GM23338 (cell line): ENCODE measurements at regions not wholly inside any gene's neighbourhood (a gene's known extent, or its start where the extent isn't known, plus 50 kb on each side); places are given as distances from the start of the nearest gene placed in this dataset.
A peak's percentile ranks its signal among the peaks of the same experiment; 100 is the strongest.

Experiments used
- ATAC-seq: fragments of 200-7000 bp; cut with Tn5 transposase; 3 replicates; pipeline ENCODE4 v1.9.1; 2020
- DNase-seq: peaks from one replicate; pipeline ENCODE4 v3.0.0-alpha.2; 2015; ENCODE audit warnings: low spot score
- H2AFZ ChIP-seq: fragments of 200-600 bp; sonication (generic); 2 replicates; pipeline ENCODE4 v1.8.0; 2016; ENCODE audit warnings: antibody characterized with exemption, mild to moderate bottlenecking, moderate library complexity
- H3F3A ChIP-seq: fragments of 200-600 bp; sonication (generic); replicated peaks from 2 replicates; pipeline ENCODE4 v1.8.0; 2017; ENCODE audit warnings: antibody characterized with exemption, mixed run types, low read depth
- H3K27ac ChIP-seq: fragments of 200-600 bp; sonication (generic); 2 replicates; pipeline ENCODE4 v1.6.1; 2016; ENCODE audit warnings: low read depth
- H3K27me3 ChIP-seq: fragments of 200-600 bp; sonication (generic); 2 replicates; pipeline ENCODE4 v1.8.0; 2016; ENCODE audit warnings: mild to moderate bottlenecking, mixed run types, moderate library complexity; ENCODE audit not compliant: insufficient read depth
- H3K36me3 ChIP-seq: fragments of 200-600 bp; sonication (generic); 2 replicates; pipeline ENCODE4 v1.8.0; 2016; ENCODE audit warnings: mild to moderate bottlenecking; ENCODE audit not compliant: insufficient read depth
- H3K4me1 ChIP-seq: fragments of 200-600 bp; sonication (generic); 2 replicates; pipeline ENCODE4 v1.8.0; 2016; ENCODE audit warnings: mild to moderate bottlenecking, moderate library complexity; ENCODE audit not compliant: insufficient read depth
- H3K4me2 ChIP-seq: fragments of 200-600 bp; sonication (generic); 2 replicates; pipeline ENCODE4 v1.7.1; 2017; ENCODE audit warnings: mixed run types
- H3K4me3 ChIP-seq: fragments of 200-600 bp; sonication (generic); 2 replicates; pipeline ENCODE4 v1.6.1; 2016; ENCODE audit warnings: mixed run types
- H3K79me2 ChIP-seq: fragments of 200-600 bp; sonication (generic); replicated peaks from 2 replicates; pipeline ENCODE4 v1.8.0; 2017; ENCODE audit warnings: mild to moderate bottlenecking; ENCODE audit not compliant: insufficient read depth
- H3K9me2 ChIP-seq: fragments of 200-600 bp; sonication (generic); 2 replicates; pipeline ENCODE4 v1.8.0; 2017; ENCODE audit not compliant: insufficient read depth
- H4K20me1 ChIP-seq: fragments of 200-600 bp; sonication (generic); replicated peaks from 2 replicates; pipeline ENCODE4 v1.8.0; 2017; ENCODE audit warnings: mild to moderate bottlenecking; ENCODE audit not compliant: insufficient read depth
- H3K27ac Mint-ChIP-seq: 2 replicates; pipeline ENCODE4 v1.8.0; 2020; ENCODE audit warnings: inconsistent platforms, mild to moderate bottlenecking, moderate library complexity, mixed read lengths
- H3K27me3 Mint-ChIP-seq: 3 replicates; pipeline ENCODE4 v1.8.0; 2022; ENCODE audit warnings: low read depth, mild to moderate bottlenecking, moderate library complexity, mixed read lengths, inconsistent platforms; ENCODE audit not compliant: insufficient read depth, poor library complexity
- H3K36me3 Mint-ChIP-seq: 3 replicates; pipeline ENCODE4 v1.8.0; 2021; ENCODE audit warnings: low read depth, mild to moderate bottlenecking, inconsistent platforms, moderate library complexity, mixed read lengths
- H3K4me1 Mint-ChIP-seq: 3 replicates; pipeline ENCODE4 v1.8.0; 2020; ENCODE audit warnings: mild to moderate bottlenecking, inconsistent platforms, mixed read lengths
- H3K4me3 Mint-ChIP-seq: 3 replicates; pipeline ENCODE4 v1.8.0; 2021; ENCODE audit warnings: moderate library complexity, mild to moderate bottlenecking, inconsistent platforms, mixed read lengths
- H3K9me3 Mint-ChIP-seq: 3 replicates; pipeline ENCODE4 v1.8.0; 2020; ENCODE audit warnings: moderate library complexity, mild to moderate bottlenecking, inconsistent platforms, mixed read lengths
- CREB1 ChIP-seq: fragments of 250-450 bp; sonication (Bioruptor Pico); IDR thresholded peaks from 2 replicates; pipeline ENCODE4 v1.5.0; 2020; ENCODE audit warnings: low read depth, mild to moderate bottlenecking, moderate library complexity
- EZH2 ChIP-seq: fragments of 200-600 bp; sonication (generic); IDR thresholded peaks from one replicate; pipeline ENCODE4 v1.8.0; 2017; ENCODE audit warnings: antibody characterized with exemption, mild to moderate bottlenecking, low read depth; ENCODE audit not compliant: unreplicated experiment
- EZH2phosphoT487 ChIP-seq: fragments of 200-600 bp; sonication (generic); IDR thresholded peaks from one replicate; pipeline ENCODE4 v1.8.1; 2018; ENCODE audit warnings: antibody characterized with exemption; ENCODE audit not compliant: unreplicated experiment
- JUNB ChIP-seq: IDR thresholded peaks from one replicate; pipeline ENCODE4 v1.6.1; 2016; ENCODE audit warnings: antibody characterized with exemption; ENCODE audit not compliant: unreplicated experiment
- NANOG ChIP-seq: IDR thresholded peaks from 2 replicates; pipeline ENCODE4 v1.6.1; 2016; ENCODE audit warnings: antibody characterized with exemption, borderline replicate concordance
- POLR2AphosphoS5 ChIP-seq: IDR thresholded peaks from 2 replicates; pipeline ENCODE4 v1.6.1; 2016; ENCODE audit warnings: antibody characterized with exemption, low read depth
- STAT1 ChIP-seq: IDR thresholded peaks from one replicate; pipeline ENCODE4 v1.6.1; 2016; ENCODE audit warnings: antibody characterized with exemption; ENCODE audit not compliant: unreplicated experiment
- ZNF114 ChIP-seq: fragments of 250-450 bp; sonication (Bioruptor Pico); IDR thresholded peaks from 2 replicates; pipeline ENCODE4 v1.5.0; 2020; ENCODE audit warnings: mild to moderate bottlenecking, moderate library complexity
- ZNF331 ChIP-seq: fragments of 250-450 bp; sonication (Bioruptor Pico); IDR thresholded peaks from 2 replicates; pipeline ENCODE4 v1.5.0; 2020; ENCODE audit warnings: low read depth, mild to moderate bottlenecking, moderate library complexity
- TF ChIP-seq, protein P1 (sequence below): IDR thresholded peaks from one replicate; pipeline ENCODE4 v1.6.1; 2018; ENCODE audit warnings: antibody characterized with exemption; ENCODE audit not compliant: unreplicated experiment
- TF ChIP-seq, protein P2 (sequence below): IDR thresholded peaks from 2 replicates; pipeline ENCODE4 v1.6.1; 2016; ENCODE audit warnings: antibody characterized with exemption
- TF ChIP-seq, protein P3 (sequence below), 2 experiments: fragments of 200-600 bp in 1 of 2; sonication (generic) in 1 of 2; conservative IDR thresholded peaks; 2 replicates each; pipeline versions ENCODE4 v1.5.1 to v1.6.1; 2016 to 2017; ENCODE audit warnings: antibody characterized with exemption in 2 of 2, low read depth in 2 of 2, mild to moderate bottlenecking in 2 of 2, moderate library complexity in 1 of 2
- TF ChIP-seq, protein P4 (sequence below): fragments of 250-450 bp; sonication (Bioruptor Pico); IDR thresholded peaks from 2 replicates; pipeline ENCODE4 v1.5.0; 2020; ENCODE audit warnings: mild to moderate bottlenecking, moderate library complexity

DNA sequence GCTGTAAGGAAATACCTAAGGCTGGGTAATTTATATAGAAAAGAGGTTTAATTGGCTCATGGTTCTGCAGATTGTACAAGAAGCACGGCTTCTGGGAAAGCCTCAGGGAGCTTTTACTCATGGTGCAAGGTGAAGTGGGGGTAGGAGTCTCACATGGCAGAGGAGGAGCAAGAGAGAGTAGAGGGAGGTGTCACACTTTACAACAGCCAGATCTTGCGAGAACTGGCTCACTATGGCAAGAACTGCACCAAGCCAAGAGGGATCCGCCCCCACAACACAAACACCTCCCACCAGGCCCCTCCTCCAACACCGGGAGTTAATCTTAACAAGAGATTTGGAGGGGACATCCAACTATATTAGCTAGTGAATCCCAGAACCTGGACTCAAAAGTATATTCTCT lies 135.4 kb upstream of the SOD1 start:
- H3K4me1 ChIP-seq = peaks cover 17% of the 10 kb centered on the region
- no peak for TF ChIP-seq EZH2phosphoT487
- no peak for TF ChIP-seq ZNF114 (CRISPR knock-in tag)
- no peak for TF ChIP-seq STAT1
- TF ChIP-seq, protein P1, sequence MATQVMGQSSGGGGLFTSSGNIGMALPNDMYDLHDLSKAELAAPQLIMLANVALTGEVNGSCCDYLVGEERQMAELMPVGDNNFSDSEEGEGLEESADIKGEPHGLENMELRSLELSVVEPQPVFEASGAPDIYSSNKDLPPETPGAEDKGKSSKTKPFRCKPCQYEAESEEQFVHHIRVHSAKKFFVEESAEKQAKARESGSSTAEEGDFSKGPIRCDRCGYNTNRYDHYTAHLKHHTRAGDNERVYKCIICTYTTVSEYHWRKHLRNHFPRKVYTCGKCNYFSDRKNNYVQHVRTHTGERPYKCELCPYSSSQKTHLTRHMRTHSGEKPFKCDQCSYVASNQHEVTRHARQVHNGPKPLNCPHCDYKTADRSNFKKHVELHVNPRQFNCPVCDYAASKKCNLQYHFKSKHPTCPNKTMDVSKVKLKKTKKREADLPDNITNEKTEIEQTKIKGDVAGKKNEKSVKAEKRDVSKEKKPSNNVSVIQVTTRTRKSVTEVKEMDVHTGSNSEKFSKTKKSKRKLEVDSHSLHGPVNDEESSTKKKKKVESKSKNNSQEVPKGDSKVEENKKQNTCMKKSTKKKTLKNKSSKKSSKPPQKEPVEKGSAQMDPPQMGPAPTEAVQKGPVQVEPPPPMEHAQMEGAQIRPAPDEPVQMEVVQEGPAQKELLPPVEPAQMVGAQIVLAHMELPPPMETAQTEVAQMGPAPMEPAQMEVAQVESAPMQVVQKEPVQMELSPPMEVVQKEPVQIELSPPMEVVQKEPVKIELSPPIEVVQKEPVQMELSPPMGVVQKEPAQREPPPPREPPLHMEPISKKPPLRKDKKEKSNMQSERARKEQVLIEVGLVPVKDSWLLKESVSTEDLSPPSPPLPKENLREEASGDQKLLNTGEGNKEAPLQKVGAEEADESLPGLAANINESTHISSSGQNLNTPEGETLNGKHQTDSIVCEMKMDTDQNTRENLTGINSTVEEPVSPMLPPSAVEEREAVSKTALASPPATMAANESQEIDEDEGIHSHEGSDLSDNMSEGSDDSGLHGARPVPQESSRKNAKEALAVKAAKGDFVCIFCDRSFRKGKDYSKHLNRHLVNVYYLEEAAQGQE = no peak
- TF ChIP-seq EZH2 = no peak
- no peak for TF ChIP-seq ZNF331 (CRISPR knock-in tag)
- TF ChIP-seq, protein P2, sequence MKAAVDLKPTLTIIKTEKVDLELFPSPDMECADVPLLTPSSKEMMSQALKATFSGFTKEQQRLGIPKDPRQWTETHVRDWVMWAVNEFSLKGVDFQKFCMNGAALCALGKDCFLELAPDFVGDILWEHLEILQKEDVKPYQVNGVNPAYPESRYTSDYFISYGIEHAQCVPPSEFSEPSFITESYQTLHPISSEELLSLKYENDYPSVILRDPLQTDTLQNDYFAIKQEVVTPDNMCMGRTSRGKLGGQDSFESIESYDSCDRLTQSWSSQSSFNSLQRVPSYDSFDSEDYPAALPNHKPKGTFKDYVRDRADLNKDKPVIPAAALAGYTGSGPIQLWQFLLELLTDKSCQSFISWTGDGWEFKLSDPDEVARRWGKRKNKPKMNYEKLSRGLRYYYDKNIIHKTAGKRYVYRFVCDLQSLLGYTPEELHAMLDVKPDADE = no peak
- no peak for TF ChIP-seq POLR2AphosphoS5
- TF ChIP-seq, protein P3, sequence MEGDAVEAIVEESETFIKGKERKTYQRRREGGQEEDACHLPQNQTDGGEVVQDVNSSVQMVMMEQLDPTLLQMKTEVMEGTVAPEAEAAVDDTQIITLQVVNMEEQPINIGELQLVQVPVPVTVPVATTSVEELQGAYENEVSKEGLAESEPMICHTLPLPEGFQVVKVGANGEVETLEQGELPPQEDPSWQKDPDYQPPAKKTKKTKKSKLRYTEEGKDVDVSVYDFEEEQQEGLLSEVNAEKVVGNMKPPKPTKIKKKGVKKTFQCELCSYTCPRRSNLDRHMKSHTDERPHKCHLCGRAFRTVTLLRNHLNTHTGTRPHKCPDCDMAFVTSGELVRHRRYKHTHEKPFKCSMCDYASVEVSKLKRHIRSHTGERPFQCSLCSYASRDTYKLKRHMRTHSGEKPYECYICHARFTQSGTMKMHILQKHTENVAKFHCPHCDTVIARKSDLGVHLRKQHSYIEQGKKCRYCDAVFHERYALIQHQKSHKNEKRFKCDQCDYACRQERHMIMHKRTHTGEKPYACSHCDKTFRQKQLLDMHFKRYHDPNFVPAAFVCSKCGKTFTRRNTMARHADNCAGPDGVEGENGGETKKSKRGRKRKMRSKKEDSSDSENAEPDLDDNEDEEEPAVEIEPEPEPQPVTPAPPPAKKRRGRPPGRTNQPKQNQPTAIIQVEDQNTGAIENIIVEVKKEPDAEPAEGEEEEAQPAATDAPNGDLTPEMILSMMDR (conservative IDR thresholded peaks at IDR 0.05; ENCODE audit: low read depth in 2 of 2) = no peak
- no peak for TF ChIP-seq NANOG
- TF ChIP-seq JUNB = no peak
- TF ChIP-seq CREB1 (CRISPR knock-in tag) = no peak
- TF ChIP-seq, protein P4, sequence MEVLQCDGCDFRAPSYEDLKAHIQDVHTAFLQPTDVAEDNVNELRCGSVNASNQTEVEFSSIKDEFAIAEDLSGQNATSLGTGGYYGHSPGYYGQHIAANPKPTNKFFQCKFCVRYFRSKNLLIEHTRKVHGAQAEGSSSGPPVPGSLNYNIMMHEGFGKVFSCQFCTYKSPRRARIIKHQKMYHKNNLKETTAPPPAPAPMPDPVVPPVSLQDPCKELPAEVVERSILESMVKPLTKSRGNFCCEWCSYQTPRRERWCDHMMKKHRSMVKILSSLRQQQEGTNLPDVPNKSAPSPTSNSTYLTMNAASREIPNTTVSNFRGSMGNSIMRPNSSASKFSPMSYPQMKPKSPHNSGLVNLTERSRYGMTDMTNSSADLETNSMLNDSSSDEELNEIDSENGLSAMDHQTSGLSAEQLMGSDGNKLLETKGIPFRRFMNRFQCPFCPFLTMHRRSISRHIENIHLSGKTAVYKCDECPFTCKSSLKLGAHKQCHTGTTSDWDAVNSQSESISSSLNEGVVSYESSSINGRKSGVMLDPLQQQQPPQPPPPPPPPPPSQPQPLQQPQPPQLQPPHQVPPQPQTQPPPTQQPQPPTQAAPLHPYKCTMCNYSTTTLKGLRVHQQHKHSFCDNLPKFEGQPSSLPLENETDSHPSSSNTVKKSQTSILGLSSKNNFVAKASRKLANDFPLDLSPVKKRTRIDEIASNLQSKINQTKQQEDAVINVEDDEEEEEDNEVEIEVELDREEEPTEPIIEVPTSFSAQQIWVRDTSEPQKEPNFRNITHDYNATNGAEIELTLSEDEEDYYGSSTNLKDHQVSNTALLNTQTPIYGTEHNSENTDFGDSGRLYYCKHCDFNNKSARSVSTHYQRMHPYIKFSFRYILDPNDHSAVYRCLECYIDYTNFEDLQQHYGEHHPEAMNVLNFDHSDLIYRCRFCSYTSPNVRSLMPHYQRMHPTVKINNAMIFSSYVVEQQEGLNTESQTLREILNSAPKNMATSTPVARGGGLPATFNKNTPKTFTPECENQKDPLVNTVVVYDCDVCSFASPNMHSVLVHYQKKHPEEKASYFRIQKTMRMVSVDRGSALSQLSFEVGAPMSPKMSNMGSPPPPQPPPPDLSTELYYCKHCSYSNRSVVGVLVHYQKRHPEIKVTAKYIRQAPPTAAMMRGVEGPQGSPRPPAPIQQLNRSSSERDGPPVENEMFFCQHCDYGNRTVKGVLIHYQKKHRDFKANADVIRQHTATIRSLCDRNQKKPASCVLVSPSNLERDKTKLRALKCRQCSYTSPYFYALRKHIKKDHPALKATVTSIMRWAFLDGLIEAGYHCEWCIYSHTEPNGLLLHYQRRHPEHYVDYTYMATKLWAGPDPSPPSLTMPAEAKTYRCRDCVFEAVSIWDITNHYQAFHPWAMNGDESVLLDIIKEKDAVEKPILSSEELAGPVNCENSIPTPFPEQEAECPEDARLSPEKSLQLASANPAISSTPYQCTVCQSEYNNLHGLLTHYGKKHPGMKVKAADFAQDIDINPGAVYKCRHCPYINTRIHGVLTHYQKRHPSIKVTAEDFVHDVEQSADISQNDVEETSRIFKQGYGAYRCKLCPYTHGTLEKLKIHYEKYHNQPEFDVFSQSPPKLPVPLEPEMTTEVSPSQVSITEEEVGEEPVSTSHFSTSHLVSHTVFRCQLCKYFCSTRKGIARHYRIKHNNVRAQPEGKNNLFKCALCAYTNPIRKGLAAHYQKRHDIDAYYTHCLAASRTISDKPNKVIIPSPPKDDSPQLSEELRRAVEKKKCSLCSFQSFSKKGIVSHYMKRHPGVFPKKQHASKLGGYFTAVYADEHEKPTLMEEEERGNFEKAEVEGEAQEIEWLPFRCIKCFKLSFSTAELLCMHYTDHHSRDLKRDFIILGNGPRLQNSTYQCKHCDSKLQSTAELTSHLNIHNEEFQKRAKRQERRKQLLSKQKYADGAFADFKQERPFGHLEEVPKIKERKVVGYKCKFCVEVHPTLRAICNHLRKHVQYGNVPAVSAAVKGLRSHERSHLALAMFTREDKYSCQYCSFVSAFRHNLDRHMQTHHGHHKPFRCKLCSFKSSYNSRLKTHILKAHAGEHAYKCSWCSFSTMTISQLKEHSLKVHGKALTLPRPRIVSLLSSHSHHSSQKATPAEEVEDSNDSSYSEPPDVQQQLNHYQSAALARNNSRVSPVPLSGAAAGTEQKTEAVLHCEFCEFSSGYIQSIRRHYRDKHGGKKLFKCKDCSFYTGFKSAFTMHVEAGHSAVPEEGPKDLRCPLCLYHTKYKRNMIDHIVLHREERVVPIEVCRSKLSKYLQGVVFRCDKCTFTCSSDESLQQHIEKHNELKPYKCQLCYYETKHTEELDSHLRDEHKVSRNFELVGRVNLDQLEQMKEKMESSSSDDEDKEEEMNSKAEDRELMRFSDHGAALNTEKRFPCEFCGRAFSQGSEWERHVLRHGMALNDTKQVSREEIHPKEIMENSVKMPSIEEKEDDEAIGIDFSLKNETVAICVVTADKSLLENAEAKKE (CRISPR knock-in tag) = no peak
- H3K79me2 ChIP-seq = peaks cover 46% of the 10 kb centered on the region
- Mint-ChIP-seq H3K4me3 (no peak overlapping the region), H3K9me3 (no peaks in the 10 kb centered on the region), H3K36me3 (no peaks in the 10 kb centered on the region), H3K27me3 (peaks cover 9% of the 10 kb centered on the region), H3K4me1 (peaks cover 33% of the 10 kb centered on the region), H3K27ac (0 out of 2 replicates have a peak overlapping the region, but pooled peaks have one; percentile 53)
- H3K36me3 ChIP-seq = no peaks in the 10 kb centered on the region
- peak; percentile 84 for DNase-seq
- peak overlapping the region; percentile 7; the same call in 1 of the 2 replicates for H3K27ac ChIP-seq
- H2AFZ ChIP-seq = no peak overlapping the region
- peak; percentile 98 for ATAC-seq
- no peak overlapping the region for H3K4me3 ChIP-seq
- H3K4me2 ChIP-seq = 0 out of 2 replicates have a peak overlapping the region, but pooled peaks have one; percentile 1
- H4K20me1 ChIP-seq = no peaks in the 10 kb centered on the region
- no peaks in the 10 kb centered on the region for H3K9me2 ChIP-seq
- no peaks in the 10 kb centered on the region for H3K27me3 ChIP-seq
- H3F3A ChIP-seq = 0 out of 2 replicates have a peak, but pooled peaks cover 13% of the 10 kb centered on the region
